WTC11 (cell line): ENCODE measurements at regions not wholly inside any gene's neighbourhood (a gene's known extent, or its start where the extent isn't known, plus 50 kb on each side); places are given as distances from the start of the nearest gene placed in this dataset.

Experiments
- ATAC-seq: fragments of 200-7000 bp; cut with Tn5 transposase; 2 replicates; pipeline ENCODE4 v1.10.0; 2021; ENCODE audit warnings: mild to moderate bottlenecking, moderate library complexity
- CTCF ChIA-PET: fragments of 300-600 bp; sonication (Branson Sonifier 250); formaldehyde crosslinking; loops from one replicate; lab custom pipeline; 2021; ENCODE audit warnings: antibody characterized with exemption; lab: Charles Lee
- POLR2A ChIA-PET: fragments of 350-600 bp; sonication (Branson Sonifier 250); formaldehyde crosslinking; loops from one replicate; lab custom pipeline; 2021; ENCODE audit warnings: antibody characterized with exemption; lab: Charles Lee
- DNase-seq: peaks from one replicate; pipeline ENCODE4 v3.0.0; 2021; ENCODE audit warnings: low spot score
- H3K27ac Mint-ChIP-seq: 2 replicates; pipeline ENCODE4 v1.8.0; 2021; ENCODE audit warnings: mixed read lengths
- H3K27me3 Mint-ChIP-seq: 2 replicates; pipeline ENCODE4 v1.8.0; 2021; ENCODE audit warnings: low read depth, mild to moderate bottlenecking, moderate library complexity, mixed read lengths
- H3K36me3 Mint-ChIP-seq: 2 replicates; pipeline ENCODE4 v1.8.0; 2021; ENCODE audit warnings: mixed read lengths
- H3K4me1 Mint-ChIP-seq: 2 replicates; pipeline ENCODE4 v1.8.0; 2022; ENCODE audit warnings: mixed read lengths
- H3K4me3 Mint-ChIP-seq: 2 replicates; pipeline ENCODE4 v1.8.0; 2021; ENCODE audit warnings: mild to moderate bottlenecking, moderate library complexity, mixed read lengths
- H3K9me3 Mint-ChIP-seq: 2 replicates; pipeline ENCODE4 v1.8.0; 2021; ENCODE audit warnings: mixed read lengths
- CREB1 ChIP-seq: sonication (generic); formaldehyde crosslinking; IDR thresholded peaks from 2 replicates; pipeline ENCODE4 v1.8.0; 2023; ENCODE audit warnings: mild to moderate bottlenecking, missing genetic modification reagents
- EMX1 ChIP-seq: fragments of 250-450 bp; sonication (Bioruptor Pico); IDR thresholded peaks from 2 replicates; pipeline ENCODE4 v1.8.0; 2021; ENCODE audit warnings: mild to moderate bottlenecking
- FOXP1 ChIP-seq: sonication (generic); formaldehyde crosslinking; IDR thresholded peaks from 2 replicates; pipeline ENCODE4 v1.8.0; 2022; ENCODE audit warnings: missing genetic modification reagents, mild to moderate bottlenecking, moderate library complexity, borderline replicate concordance
- GTF2I ChIP-seq: fragments of 250-450 bp; sonication (Bioruptor Pico); conservative IDR thresholded peaks from 2 replicates; pipeline ENCODE4 v1.4.0; 2021; ENCODE audit warnings: mild to moderate bottlenecking
- HMGA2 ChIP-seq: fragments of 250-450 bp; sonication (Bioruptor Pico); IDR thresholded peaks from 2 replicates; pipeline ENCODE4 v1.4.0; 2021; ENCODE audit warnings: mild to moderate bottlenecking, moderate library complexity
- IRF2 ChIP-seq: sonication (generic); formaldehyde crosslinking; IDR thresholded peaks from 2 replicates; pipeline ENCODE4 v1.8.0; 2022; ENCODE audit warnings: low read depth, missing genetic modification reagents, borderline replicate concordance
- JUN ChIP-seq: sonication (generic); formaldehyde crosslinking; IDR thresholded peaks from 2 replicates; pipeline ENCODE4 v1.8.0; 2023; ENCODE audit warnings: mild to moderate bottlenecking, missing genetic modification reagents
- NR3C1 ChIP-seq: sonication (generic); formaldehyde crosslinking; conservative IDR thresholded peaks from 2 replicates; pipeline ENCODE4 v1.8.1; 2023; ENCODE audit warnings: low read depth, mild to moderate bottlenecking, missing genetic modification reagents
- OVOL2 ChIP-seq: fragments of 250-450 bp; sonication (Bioruptor Pico); IDR thresholded peaks from 2 replicates; pipeline ENCODE4 v1.9.0; 2021; ENCODE audit warnings: mild to moderate bottlenecking, borderline replicate concordance
- RORB ChIP-seq: fragments of 250-450 bp; sonication (Bioruptor Pico); IDR thresholded peaks from 2 replicates; pipeline ENCODE4 v1.9.0; 2021; ENCODE audit warnings: mild to moderate bottlenecking
- SMAD3 ChIP-seq: sonication (generic); formaldehyde crosslinking; IDR thresholded peaks from 2 replicates; pipeline ENCODE4 v1.8.0; 2022; ENCODE audit warnings: missing genetic modification reagents, mild to moderate bottlenecking, borderline replicate concordance
- SP1 ChIP-seq: sonication (generic); formaldehyde crosslinking; conservative IDR thresholded peaks from 2 replicates; pipeline ENCODE4 v1.8.1; 2022; ENCODE audit warnings: missing genetic modification reagents
- ZNF317 ChIP-seq: sonication (generic); formaldehyde crosslinking; IDR thresholded peaks from 2 replicates; pipeline ENCODE4 v1.8.1; 2023; ENCODE audit warnings: low read depth, mild to moderate bottlenecking, moderate library complexity, missing genetic modification reagents, borderline replicate concordance
- TF ChIP-seq, protein P1 (sequence below): fragments of 250-450 bp; sonication (Bioruptor Pico); IDR thresholded peaks from 2 replicates; pipeline ENCODE4 v2.1.2; 2022; ENCODE audit warnings: mild to moderate bottlenecking, moderate library complexity
- TF ChIP-seq, protein P2 (sequence below): fragments of 250-450 bp; sonication (Bioruptor Pico); IDR thresholded peaks from 2 replicates; pipeline ENCODE4 v1.9.0; 2021; ENCODE audit warnings: moderate library complexity, mild to moderate bottlenecking, inconsistent platforms, borderline replicate concordance
- TF ChIP-seq, protein P3 (sequence below): fragments of 250-450 bp; sonication (Bioruptor Pico); IDR thresholded peaks from 2 replicates; pipeline ENCODE4 v1.9.0; 2021; ENCODE audit warnings: mild to moderate bottlenecking, borderline replicate concordance
- TF ChIP-seq, protein P4 (sequence below): fragments of 250-450 bp; sonication (Bioruptor Pico); IDR thresholded peaks from 2 replicates; pipeline ENCODE4 v1.9.0; 2021; ENCODE audit warnings: mild to moderate bottlenecking
- TF ChIP-seq, protein P5 (sequence below): sonication (generic); formaldehyde crosslinking; IDR thresholded peaks from 2 replicates; pipeline ENCODE4 v1.8.1; 2022; ENCODE audit warnings: missing genetic modification reagents, borderline replicate concordance
- TF ChIP-seq, protein P6 (sequence below): sonication (generic); formaldehyde crosslinking; IDR thresholded peaks from 2 replicates; pipeline ENCODE4 v1.8.1; 2023; ENCODE audit warnings: mild to moderate bottlenecking, moderate library complexity, missing genetic modification reagents
- TF ChIP-seq, protein P7 (sequence below): sonication (generic); formaldehyde crosslinking; IDR thresholded peaks from 2 replicates; pipeline ENCODE4 v1.8.1; 2022; ENCODE audit warnings: low read depth, missing genetic modification reagents, borderline replicate concordance
- TF ChIP-seq, protein P8 (sequence below): sonication (generic); formaldehyde crosslinking; IDR thresholded peaks from 2 replicates; pipeline ENCODE4 v1.8.0; 2023; ENCODE audit warnings: mild to moderate bottlenecking, missing genetic modification reagents

DNA sequence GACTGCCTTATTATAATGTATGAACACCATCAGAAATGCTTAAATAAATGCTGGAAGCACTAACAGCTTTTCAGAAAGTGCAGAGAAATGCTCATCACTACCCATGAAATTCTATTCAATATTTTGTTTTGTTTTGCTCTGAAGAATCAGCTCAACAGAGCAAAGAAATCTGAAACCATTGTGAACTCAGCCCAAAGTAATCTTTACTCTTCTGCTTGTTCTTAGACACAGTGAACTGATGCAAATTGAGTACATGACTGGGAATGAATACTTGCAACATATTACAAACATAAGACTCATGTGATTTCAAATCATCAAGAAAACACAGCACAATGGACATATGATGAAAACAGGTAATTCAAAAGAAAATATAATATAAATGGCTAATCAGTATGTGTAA lies 404.6 kb upstream of the OPRM1 start (continued):
- TF ChIP-seq, protein P1, sequence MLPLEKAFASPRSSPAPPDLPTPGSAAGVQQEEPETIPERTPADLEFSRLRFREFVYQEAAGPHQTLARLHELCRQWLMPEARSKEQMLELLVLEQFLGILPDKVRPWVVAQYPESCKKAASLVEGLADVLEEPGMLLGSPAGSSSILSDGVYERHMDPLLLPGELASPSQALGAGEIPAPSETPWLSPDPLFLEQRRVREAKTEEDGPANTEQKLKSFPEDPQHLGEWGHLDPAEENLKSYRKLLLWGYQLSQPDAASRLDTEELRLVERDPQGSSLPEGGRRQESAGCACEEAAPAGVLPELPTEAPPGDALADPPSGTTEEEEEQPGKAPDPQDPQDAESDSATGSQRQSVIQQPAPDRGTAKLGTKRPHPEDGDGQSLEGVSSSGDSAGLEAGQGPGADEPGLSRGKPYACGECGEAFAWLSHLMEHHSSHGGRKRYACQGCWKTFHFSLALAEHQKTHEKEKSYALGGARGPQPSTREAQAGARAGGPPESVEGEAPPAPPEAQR (CRISPR knock-in tag), result no peak
- no peak for TF ChIP-seq NR3C1 (CRISPR knock-in tag)
- TF ChIP-seq, protein P2, sequence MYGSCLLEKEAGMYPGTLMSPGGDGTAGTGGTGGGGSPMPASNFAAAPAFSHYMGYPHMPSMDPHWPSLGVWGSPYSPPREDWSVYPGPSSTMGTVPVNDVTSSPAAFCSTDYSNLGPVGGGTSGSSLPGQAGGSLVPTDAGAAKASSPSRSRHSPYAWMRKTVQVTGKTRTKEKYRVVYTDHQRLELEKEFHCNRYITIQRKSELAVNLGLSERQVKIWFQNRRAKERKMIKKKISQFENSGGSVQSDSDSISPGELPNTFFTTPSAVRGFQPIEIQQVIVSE (CRISPR knock-in tag), result no peak
- no peak for TF ChIP-seq GTF2I (CRISPR knock-in tag)
- TF ChIP-seq, all 79 proteins: peak for 0

DNA sequence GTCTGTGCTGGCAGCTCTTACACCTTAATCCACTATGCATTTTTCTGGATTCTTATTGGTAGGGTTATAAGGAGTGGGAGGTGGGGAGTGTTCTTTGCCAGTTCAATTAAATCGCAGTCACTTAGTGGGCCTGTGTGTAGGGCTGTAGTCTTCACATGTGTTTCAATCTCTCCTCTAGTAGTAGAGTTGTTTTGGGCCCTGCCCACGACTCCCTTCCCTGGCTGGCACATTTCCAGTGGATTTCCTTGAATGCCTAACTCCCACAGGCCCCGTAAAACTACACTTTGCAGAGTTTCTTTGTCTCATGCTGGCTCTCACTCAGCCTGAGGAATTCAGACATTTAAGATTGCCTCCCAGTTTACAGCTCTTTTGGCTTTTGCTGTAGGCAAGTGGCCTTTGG lies 414.0 kb upstream of the OPRM1 start:
- H3K36me3 Mint-ChIP-seq, result no peaks in the 10 kb centered on the region

More for the DNA sequence above, 414.0 kb upstream of the OPRM1 start:
- Mint-ChIP-seq H3K4me3 (no peak overlapping the region), H3K27ac (peak overlapping the region; percentile 54; the same call in 1 of the 2 replicates), H3K9me3 (no peaks in the 10 kb centered on the region), H3K27me3 (no peaks in the 10 kb centered on the region; the same call in 1 of the 2 replicates), H3K4me1 (peaks cover 6% of the 10 kb centered on the region)
- ChIA-PET POLR2A (no interaction called here), CTCF (interaction anchor here (0.6 kb wide), 1 partner anchor 485 kb away, joined by 4 read pairs; no protein-coding TSS in a partner anchor)
- DNase-seq, result no peak
- TF ChIP-seq, protein P3, sequence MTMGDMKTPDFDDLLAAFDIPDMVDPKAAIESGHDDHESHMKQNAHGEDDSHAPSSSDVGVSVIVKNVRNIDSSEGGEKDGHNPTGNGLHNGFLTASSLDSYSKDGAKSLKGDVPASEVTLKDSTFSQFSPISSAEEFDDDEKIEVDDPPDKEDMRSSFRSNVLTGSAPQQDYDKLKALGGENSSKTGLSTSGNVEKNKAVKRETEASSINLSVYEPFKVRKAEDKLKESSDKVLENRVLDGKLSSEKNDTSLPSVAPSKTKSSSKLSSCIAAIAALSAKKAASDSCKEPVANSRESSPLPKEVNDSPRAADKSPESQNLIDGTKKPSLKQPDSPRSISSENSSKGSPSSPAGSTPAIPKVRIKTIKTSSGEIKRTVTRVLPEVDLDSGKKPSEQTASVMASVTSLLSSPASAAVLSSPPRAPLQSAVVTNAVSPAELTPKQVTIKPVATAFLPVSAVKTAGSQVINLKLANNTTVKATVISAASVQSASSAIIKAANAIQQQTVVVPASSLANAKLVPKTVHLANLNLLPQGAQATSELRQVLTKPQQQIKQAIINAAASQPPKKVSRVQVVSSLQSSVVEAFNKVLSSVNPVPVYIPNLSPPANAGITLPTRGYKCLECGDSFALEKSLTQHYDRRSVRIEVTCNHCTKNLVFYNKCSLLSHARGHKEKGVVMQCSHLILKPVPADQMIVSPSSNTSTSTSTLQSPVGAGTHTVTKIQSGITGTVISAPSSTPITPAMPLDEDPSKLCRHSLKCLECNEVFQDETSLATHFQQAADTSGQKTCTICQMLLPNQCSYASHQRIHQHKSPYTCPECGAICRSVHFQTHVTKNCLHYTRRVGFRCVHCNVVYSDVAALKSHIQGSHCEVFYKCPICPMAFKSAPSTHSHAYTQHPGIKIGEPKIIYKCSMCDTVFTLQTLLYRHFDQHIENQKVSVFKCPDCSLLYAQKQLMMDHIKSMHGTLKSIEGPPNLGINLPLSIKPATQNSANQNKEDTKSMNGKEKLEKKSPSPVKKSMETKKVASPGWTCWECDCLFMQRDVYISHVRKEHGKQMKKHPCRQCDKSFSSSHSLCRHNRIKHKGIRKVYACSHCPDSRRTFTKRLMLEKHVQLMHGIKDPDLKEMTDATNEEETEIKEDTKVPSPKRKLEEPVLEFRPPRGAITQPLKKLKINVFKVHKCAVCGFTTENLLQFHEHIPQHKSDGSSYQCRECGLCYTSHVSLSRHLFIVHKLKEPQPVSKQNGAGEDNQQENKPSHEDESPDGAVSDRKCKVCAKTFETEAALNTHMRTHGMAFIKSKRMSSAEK (CRISPR knock-in tag), result no peak
- TF ChIP-seq NR3C1 (CRISPR knock-in tag), result no peak
- TF ChIP-seq SMAD3 (CRISPR knock-in tag), result no peak
- no peak for TF ChIP-seq FOXP1 (CRISPR knock-in tag)
- TF ChIP-seq EMX1, result no peak
- TF ChIP-seq SP1, result no peak
- TF ChIP-seq GTF2I (CRISPR knock-in tag), result no peak
- no peak for TF ChIP-seq HMGA2 (CRISPR knock-in tag)
- TF ChIP-seq, protein P4, sequence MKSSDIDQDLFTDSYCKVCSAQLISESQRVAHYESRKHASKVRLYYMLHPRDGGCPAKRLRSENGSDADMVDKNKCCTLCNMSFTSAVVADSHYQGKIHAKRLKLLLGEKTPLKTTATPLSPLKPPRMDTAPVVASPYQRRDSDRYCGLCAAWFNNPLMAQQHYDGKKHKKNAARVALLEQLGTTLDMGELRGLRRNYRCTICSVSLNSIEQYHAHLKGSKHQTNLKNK (CRISPR knock-in tag), result no peak
- no peak for TF ChIP-seq OVOL2 (CRISPR knock-in tag)
- no peak for TF ChIP-seq RORB (CRISPR knock-in tag)
- no peak for TF ChIP-seq IRF2 (CRISPR knock-in tag)
- no peak for TF ChIP-seq JUN (CRISPR knock-in tag)
- TF ChIP-seq, protein P5, sequence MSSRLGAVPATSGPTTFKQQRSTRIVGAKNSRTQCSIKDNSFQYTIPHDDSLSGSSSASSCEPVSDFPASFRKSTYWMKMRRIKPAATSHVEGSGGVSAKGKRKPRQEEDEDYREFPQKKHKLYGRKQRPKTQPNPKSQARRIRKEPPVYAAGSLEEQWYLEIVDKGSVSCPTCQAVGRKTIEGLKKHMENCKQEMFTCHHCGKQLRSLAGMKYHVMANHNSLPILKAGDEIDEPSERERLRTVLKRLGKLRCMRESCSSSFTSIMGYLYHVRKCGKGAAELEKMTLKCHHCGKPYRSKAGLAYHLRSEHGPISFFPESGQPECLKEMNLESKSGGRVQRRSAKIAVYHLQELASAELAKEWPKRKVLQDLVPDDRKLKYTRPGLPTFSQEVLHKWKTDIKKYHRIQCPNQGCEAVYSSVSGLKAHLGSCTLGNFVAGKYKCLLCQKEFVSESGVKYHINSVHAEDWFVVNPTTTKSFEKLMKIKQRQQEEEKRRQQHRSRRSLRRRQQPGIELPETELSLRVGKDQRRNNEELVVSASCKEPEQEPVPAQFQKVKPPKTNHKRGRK (CRISPR knock-in tag), result no peak
- TF ChIP-seq, protein P6, sequence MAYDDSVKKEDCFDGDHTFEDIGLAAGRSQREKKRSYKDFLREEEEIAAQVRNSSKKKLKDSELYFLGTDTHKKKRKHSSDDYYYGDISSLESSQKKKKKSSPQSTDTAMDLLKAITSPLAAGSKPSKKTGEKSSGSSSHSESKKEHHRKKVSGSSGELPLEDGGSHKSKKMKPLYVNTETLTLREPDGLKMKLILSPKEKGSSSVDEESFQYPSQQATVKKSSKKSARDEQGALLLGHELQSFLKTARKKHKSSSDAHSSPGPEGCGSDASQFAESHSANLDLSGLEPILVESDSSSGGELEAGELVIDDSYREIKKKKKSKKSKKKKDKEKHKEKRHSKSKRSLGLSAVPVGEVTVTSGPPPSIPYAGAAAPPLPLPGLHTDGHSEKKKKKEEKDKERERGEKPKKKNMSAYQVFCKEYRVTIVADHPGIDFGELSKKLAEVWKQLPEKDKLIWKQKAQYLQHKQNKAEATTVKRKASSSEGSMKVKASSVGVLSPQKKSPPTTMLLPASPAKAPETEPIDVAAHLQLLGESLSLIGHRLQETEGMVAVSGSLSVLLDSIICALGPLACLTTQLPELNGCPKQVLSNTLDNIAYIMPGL (CRISPR knock-in tag), result no peak
- no peak for TF ChIP-seq CREB1
- TF ChIP-seq, protein P7, sequence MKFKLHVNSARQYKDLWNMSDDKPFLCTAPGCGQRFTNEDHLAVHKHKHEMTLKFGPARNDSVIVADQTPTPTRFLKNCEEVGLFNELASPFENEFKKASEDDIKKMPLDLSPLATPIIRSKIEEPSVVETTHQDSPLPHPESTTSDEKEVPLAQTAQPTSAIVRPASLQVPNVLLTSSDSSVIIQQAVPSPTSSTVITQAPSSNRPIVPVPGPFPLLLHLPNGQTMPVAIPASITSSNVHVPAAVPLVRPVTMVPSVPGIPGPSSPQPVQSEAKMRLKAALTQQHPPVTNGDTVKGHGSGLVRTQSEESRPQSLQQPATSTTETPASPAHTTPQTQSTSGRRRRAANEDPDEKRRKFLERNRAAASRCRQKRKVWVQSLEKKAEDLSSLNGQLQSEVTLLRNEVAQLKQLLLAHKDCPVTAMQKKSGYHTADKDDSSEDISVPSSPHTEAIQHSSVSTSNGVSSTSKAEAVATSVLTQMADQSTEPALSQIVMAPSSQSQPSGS (CRISPR knock-in tag), result no peak
- no peak for TF ChIP-seq ZNF317
- TF ChIP-seq, protein P8, sequence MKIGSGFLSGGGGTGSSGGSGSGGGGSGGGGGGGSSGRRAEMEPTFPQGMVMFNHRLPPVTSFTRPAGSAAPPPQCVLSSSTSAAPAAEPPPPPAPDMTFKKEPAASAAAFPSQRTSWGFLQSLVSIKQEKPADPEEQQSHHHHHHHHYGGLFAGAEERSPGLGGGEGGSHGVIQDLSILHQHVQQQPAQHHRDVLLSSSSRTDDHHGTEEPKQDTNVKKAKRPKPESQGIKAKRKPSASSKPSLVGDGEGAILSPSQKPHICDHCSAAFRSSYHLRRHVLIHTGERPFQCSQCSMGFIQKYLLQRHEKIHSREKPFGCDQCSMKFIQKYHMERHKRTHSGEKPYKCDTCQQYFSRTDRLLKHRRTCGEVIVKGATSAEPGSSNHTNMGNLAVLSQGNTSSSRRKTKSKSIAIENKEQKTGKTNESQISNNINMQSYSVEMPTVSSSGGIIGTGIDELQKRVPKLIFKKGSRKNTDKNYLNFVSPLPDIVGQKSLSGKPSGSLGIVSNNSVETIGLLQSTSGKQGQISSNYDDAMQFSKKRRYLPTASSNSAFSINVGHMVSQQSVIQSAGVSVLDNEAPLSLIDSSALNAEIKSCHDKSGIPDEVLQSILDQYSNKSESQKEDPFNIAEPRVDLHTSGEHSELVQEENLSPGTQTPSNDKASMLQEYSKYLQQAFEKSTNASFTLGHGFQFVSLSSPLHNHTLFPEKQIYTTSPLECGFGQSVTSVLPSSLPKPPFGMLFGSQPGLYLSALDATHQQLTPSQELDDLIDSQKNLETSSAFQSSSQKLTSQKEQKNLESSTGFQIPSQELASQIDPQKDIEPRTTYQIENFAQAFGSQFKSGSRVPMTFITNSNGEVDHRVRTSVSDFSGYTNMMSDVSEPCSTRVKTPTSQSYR, result no peak
- peak; percentile 62 for ATAC-seq
